SK-N-SH treated with all-trans-retinoic acid at 6 μM for 48 hours (cell line): ENCODE measurements at regions not wholly inside any gene's neighbourhood (a gene's known extent, or its start where the extent isn't known, plus 50 kb on each side); places are given as distances from the start of the nearest gene placed in this dataset.

Source experiments
- CREB5 ChIP-seq: fragments of 250-450 bp; sonication (Bioruptor Pico); IDR thresholded peaks from 2 replicates; pipeline ENCODE4 v1.5.1; 2020; ENCODE audit warnings: low read depth, mild to moderate bottlenecking, moderate library complexity
- CSDC2 ChIP-seq: fragments of 250-450 bp; sonication (Bioruptor Pico); IDR thresholded peaks from 2 replicates; pipeline ENCODE4 v1.5.0; 2020; ENCODE audit warnings: mild to moderate bottlenecking, moderate library complexity
- OSR1 ChIP-seq: fragments of 250-450 bp; sonication (Bioruptor Pico); IDR thresholded peaks from 2 replicates; pipeline ENCODE4 v1.8.0; 2022; ENCODE audit warnings: moderate library complexity, mild to moderate bottlenecking, inconsistent platforms
- PPARA ChIP-seq: fragments of 250-450 bp; sonication (Bioruptor Pico); IDR thresholded peaks from 2 replicates; pipeline ENCODE4 v1.5.0; 2020; ENCODE audit warnings: mild to moderate bottlenecking, borderline replicate concordance
- ZFP3 ChIP-seq: fragments of 250-450 bp; sonication (Bioruptor Pico); IDR thresholded peaks from 2 replicates; pipeline ENCODE4 v1.5.0; 2020; ENCODE audit warnings: mild to moderate bottlenecking, moderate library complexity

GRCh38 chr15:24899795-24900194 lies 55.0 kb upstream of the SNRPN start:
- TF ChIP-seq CREB5 (CRISPR knock-in tag): no peak
- TF ChIP-seq ZFP3 (CRISPR knock-in tag): no peak
- no peak for TF ChIP-seq CSDC2 (CRISPR knock-in tag)
- no peak for TF ChIP-seq OSR1 (CRISPR knock-in tag)
- TF ChIP-seq PPARA (CRISPR knock-in tag): no peak
